ENCODE measurements at regions not wholly inside any gene's neighbourhood (a gene's known extent, or its start where the extent isn't known, plus 50 kb on each side); places are given as distances from the start of the nearest gene placed in this dataset.

DNA sequence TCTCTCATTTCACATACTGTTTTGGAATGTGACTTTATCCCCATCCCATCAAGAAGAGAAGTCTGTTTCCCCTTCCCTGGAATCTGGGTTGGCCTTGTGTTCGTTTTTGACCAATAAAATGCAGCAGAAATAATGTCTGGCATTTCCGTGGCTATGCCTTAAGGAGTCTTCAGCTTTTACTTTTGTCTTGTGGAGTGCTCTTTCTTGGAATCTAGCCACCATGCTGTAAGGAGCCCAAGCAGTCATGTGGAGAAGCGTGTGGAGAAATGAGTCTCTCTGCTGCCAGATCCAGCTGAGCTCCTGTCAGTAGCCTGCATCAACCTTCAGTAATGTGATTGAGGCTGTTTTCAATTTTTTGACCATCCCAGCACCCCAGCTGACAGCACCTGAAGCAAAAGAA lies 84.4 kb upstream of the ARMCX2 start:
- TF ChIP-seq, protein P1, sequence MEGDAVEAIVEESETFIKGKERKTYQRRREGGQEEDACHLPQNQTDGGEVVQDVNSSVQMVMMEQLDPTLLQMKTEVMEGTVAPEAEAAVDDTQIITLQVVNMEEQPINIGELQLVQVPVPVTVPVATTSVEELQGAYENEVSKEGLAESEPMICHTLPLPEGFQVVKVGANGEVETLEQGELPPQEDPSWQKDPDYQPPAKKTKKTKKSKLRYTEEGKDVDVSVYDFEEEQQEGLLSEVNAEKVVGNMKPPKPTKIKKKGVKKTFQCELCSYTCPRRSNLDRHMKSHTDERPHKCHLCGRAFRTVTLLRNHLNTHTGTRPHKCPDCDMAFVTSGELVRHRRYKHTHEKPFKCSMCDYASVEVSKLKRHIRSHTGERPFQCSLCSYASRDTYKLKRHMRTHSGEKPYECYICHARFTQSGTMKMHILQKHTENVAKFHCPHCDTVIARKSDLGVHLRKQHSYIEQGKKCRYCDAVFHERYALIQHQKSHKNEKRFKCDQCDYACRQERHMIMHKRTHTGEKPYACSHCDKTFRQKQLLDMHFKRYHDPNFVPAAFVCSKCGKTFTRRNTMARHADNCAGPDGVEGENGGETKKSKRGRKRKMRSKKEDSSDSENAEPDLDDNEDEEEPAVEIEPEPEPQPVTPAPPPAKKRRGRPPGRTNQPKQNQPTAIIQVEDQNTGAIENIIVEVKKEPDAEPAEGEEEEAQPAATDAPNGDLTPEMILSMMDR (IDR thresholded peaks at IDR 0.05), result no peak
- no peak for TF ChIP-seq EZH2 (IDR thresholded peaks at IDR 0.05; ENCODE audit: borderline replicate concordance, insufficient read depth, low read depth, low read length, poor library complexity, severe bottlenecking)
